Mesothelial cell of epicardium (in vitro differentiated cells): ENCODE measurements at regions not wholly inside any gene's neighbourhood (a gene's known extent, or its start where the extent isn't known, plus 50 kb on each side); places are given as distances from the start of the nearest gene placed in this dataset.
A peak's percentile ranks its signal among the peaks of the same experiment; 100 is the strongest.
"Not testable (repeated sequence)": the region's sequence is repeated elsewhere in the genome, so short reads cannot be mapped to it uniquely, and the experiment has no call there.

Source experiments
- DNase-seq, 2 experiments: peaks; one replicate each; pipeline ENCODE4 v3.0.0; 2021; ENCODE audit warnings: low spot score in 2 of 2; ENCODE audit not compliant: unreplicated experiment in 2 of 2
- H3K27ac Mint-ChIP-seq: 2 replicates; pipeline ENCODE4 v1.8.0; 2021; ENCODE audit warnings: mixed read lengths
- H3K27me3 Mint-ChIP-seq: 2 replicates; pipeline ENCODE4 v1.8.0; 2021; ENCODE audit warnings: low read depth, mixed read lengths
- H3K36me3 Mint-ChIP-seq: 2 replicates; pipeline ENCODE4 v1.8.0; 2021; ENCODE audit warnings: mixed read lengths
- H3K4me1 Mint-ChIP-seq: 2 replicates; pipeline ENCODE4 v1.8.0; 2021; ENCODE audit warnings: mixed read lengths
- H3K4me3 Mint-ChIP-seq: 2 replicates; pipeline ENCODE4 v1.8.0; 2021; ENCODE audit warnings: mild to moderate bottlenecking, moderate library complexity, mixed read lengths
- H3K9me3 Mint-ChIP-seq: 2 replicates; pipeline ENCODE4 v1.8.0; 2021; ENCODE audit warnings: mixed read lengths
- TF ChIP-seq, protein P1 (sequence below): fragments of 200-600 bp; sonication (generic); IDR thresholded peaks from one replicate; pipeline ENCODE4 v1.5.0; 2021; ENCODE audit warnings: antibody characterized with exemption; ENCODE audit not compliant: unreplicated experiment

DNA sequence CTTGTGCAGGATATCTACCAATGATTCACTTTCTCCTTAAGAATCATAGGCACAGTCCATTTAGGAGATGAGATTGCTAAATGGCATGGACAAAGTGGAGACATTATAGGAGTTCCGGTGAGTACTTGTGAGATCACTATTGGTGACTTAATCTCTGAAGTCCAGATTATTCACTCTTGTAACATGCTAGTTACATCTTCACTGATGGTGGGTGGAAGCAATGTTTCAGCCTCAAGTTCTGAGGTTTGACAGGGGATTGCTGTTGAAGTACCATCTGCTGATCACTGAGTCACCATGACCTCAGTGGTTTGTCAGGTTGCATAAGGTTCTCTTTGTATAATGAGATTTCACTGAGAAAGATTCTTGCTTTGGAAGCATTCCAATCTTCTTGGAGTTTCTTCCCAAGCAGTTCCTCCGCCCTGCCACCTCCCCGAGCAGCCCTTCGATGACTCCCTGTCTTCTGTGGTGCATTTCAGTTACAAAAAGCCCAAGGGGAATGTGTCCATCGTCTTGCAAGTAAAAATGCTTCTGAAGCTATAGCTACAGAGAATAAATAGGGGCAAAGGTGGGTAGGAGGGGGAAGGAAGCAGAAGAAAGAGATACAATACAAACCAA, 114.7 kb downstream of the NBPF8 start:
- H3K4me1 Mint-ChIP-seq, H3K27ac Mint-ChIP-seq, H3K4me3 Mint-ChIP-seq, H3K27me3 Mint-ChIP-seq, DNase-seq, H3K36me3 Mint-ChIP-seq, H3K9me3 Mint-ChIP-seq: not testable (repeated sequence)

DNA sequence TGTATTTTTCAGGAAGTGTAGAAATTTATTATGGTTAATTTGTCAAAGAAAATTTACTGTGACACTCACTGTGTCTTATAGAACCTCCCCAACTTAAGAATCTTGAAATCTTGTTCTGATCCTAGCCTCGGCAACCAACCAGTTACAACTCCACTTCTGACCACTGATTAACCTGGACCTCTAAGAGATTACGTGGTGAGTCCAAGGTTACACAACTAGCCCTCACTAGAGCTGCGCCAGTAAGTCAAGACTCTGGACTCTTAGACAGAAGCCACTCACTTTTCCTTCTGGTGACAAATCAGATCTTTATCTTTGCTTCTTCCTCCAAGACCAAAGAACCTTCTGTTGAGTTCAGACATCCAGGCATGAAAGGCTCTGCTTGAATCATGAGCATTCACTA, 116.6 kb downstream of the NBPF8 start:
- H3K9me3 Mint-ChIP-seq, H3K4me3 Mint-ChIP-seq, H3K27ac Mint-ChIP-seq, H3K27me3 Mint-ChIP-seq, H3K4me1 Mint-ChIP-seq, H3K36me3 Mint-ChIP-seq, DNase-seq: not testable (repeated sequence)

DNA sequence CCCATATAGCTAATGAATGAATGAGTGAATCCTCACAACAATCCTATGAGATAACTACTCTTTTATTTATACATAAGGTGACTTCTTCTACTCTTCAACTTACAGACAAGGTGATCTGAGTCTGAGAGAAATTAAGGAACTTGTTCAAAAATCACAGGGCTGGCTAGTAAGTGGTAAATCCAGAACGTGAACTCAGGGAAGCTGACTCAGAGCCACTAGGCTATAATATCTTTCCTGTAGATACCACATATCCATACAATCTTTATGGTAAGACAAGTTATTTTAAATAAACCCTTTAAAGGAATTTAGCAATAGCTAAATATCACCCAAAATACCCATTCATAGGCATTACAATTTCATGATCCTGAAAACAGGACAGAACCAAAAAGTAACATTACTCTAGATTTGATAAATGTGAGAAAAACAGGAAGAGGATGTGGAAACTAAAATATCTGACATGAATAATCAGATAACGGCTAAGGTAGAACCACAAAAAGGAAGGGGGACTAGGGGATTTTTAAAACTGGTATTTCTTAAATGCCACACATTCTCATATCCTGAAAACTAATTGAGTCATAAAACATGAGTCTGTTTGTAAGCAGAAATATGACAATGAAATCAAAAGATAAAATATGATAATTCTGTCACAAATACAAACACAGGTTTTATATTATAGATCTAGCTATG, 119.7 kb downstream of the NBPF8 start:
- not testable (repeated sequence) for H3K4me1 Mint-ChIP-seq, H3K36me3 Mint-ChIP-seq, H3K4me3 Mint-ChIP-seq, DNase-seq, H3K27me3 Mint-ChIP-seq, H3K9me3 Mint-ChIP-seq, H3K27ac Mint-ChIP-seq

DNA sequence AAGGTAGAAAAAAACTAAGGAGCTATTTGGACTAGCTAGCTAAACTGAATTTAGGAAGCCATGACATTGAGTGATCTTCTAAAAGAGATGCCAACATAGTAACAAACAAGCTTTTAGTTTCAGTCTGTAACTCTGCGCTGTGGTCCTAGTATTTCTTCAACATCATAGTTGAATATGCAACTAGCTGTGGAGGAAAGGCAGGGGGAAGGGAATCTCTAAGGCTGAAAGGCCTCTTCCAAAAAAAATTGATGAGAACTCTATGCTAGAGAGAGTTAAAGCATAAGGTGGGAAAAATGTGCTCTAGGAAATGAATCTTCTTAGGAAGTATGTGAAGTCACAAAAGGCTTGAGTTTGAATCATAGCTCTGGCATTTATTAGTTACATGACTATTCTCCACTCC, 120.2 kb downstream of the NBPF8 start:
- H3K27me3 Mint-ChIP-seq, DNase-seq, H3K36me3 Mint-ChIP-seq, H3K9me3 Mint-ChIP-seq, H3K4me3 Mint-ChIP-seq, H3K4me1 Mint-ChIP-seq, H3K27ac Mint-ChIP-seq: not testable (repeated sequence)

DNA sequence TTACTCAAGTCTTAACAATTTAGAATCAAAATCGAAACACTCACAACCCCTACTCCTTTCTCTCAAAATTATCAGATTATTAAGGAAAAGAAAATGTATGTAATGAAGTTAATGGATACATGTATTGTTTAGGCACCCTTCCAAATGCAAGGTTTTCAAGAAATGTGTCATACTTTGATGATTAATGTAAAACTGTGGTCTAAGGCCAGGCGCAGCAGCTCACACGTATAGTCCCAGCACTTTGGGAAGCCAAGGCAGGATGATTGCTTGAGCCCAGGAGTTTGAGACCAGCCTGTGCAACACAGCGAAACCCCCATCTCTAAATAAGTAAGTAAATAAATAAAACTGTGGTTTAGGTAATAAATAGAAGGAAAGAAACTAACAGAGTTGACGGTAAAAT, 126.6 kb downstream of the NBPF8 start:
- H3K4me1 Mint-ChIP-seq, DNase-seq, H3K27me3 Mint-ChIP-seq, H3K9me3 Mint-ChIP-seq, H3K27ac Mint-ChIP-seq, H3K4me3 Mint-ChIP-seq, H3K36me3 Mint-ChIP-seq: not testable (repeated sequence)

DNA sequence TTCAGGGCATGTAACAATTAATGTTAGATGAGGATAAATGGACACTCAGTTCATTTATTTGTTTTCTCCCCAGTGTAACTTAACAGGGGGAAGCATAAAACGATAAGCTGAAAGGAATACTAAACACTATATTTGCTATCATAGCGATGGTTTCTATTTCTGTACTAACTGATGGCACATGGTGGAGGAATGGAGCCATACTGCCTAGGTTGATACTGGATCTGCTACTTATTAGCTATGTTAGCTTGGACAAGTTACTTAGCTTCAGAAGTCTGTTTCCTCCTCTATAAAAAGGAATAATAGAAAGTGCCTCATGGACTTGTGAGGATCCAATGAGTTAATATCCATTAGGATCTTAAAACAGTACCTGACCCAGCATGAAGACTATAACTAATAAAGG, 127.5 kb downstream of the NBPF8 start:
- H3K27ac Mint-ChIP-seq, H3K36me3 Mint-ChIP-seq, H3K27me3 Mint-ChIP-seq, H3K4me1 Mint-ChIP-seq, DNase-seq, H3K9me3 Mint-ChIP-seq, H3K4me3 Mint-ChIP-seq: not testable (repeated sequence)

GRCh38 chr1:120542940-120543339, 128.1 kb downstream of the NBPF8 start:
- not testable (repeated sequence) for H3K27me3 Mint-ChIP-seq, H3K27ac Mint-ChIP-seq, H3K4me3 Mint-ChIP-seq, DNase-seq, H3K36me3 Mint-ChIP-seq, H3K4me1 Mint-ChIP-seq, H3K9me3 Mint-ChIP-seq

- H3K4me3 Mint-ChIP-seq, H3K4me1 Mint-ChIP-seq, H3K36me3 Mint-ChIP-seq, H3K27ac Mint-ChIP-seq, H3K9me3 Mint-ChIP-seq, H3K27me3 Mint-ChIP-seq: not testable (repeated sequence)
- peak; percentile 40 to 82 for DNase-seq
- TF ChIP-seq, protein P1, sequence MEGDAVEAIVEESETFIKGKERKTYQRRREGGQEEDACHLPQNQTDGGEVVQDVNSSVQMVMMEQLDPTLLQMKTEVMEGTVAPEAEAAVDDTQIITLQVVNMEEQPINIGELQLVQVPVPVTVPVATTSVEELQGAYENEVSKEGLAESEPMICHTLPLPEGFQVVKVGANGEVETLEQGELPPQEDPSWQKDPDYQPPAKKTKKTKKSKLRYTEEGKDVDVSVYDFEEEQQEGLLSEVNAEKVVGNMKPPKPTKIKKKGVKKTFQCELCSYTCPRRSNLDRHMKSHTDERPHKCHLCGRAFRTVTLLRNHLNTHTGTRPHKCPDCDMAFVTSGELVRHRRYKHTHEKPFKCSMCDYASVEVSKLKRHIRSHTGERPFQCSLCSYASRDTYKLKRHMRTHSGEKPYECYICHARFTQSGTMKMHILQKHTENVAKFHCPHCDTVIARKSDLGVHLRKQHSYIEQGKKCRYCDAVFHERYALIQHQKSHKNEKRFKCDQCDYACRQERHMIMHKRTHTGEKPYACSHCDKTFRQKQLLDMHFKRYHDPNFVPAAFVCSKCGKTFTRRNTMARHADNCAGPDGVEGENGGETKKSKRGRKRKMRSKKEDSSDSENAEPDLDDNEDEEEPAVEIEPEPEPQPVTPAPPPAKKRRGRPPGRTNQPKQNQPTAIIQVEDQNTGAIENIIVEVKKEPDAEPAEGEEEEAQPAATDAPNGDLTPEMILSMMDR, result peak; percentile 29
Observed at GRCh38 chr1:120544434-120544833, 129.6 kb downstream of the NBPF8 start.

GRCh38 chr1:120550335-120550734, 135.5 kb downstream of the NBPF8 start:
- H3K4me1 Mint-ChIP-seq, DNase-seq, H3K4me3 Mint-ChIP-seq, H3K36me3 Mint-ChIP-seq, H3K27ac Mint-ChIP-seq, H3K9me3 Mint-ChIP-seq, H3K27me3 Mint-ChIP-seq: not testable (repeated sequence)

- H3K4me3 Mint-ChIP-seq, DNase-seq, H3K27me3 Mint-ChIP-seq, H3K27ac Mint-ChIP-seq, H3K36me3 Mint-ChIP-seq, H3K9me3 Mint-ChIP-seq, H3K4me1 Mint-ChIP-seq: not testable (repeated sequence)
Observed at GRCh38 chr1:120552190-120552589, 137.4 kb downstream of the NBPF8 start.

GRCh38 chr1:120557605-120558302, 142.9 kb downstream of the NBPF8 start:
- H3K27ac Mint-ChIP-seq, DNase-seq, H3K4me1 Mint-ChIP-seq, H3K9me3 Mint-ChIP-seq, H3K36me3 Mint-ChIP-seq, H3K27me3 Mint-ChIP-seq: not testable (repeated sequence)
- H3K4me3 Mint-ChIP-seq, result peak overlapping the region; percentile 60

DNA sequence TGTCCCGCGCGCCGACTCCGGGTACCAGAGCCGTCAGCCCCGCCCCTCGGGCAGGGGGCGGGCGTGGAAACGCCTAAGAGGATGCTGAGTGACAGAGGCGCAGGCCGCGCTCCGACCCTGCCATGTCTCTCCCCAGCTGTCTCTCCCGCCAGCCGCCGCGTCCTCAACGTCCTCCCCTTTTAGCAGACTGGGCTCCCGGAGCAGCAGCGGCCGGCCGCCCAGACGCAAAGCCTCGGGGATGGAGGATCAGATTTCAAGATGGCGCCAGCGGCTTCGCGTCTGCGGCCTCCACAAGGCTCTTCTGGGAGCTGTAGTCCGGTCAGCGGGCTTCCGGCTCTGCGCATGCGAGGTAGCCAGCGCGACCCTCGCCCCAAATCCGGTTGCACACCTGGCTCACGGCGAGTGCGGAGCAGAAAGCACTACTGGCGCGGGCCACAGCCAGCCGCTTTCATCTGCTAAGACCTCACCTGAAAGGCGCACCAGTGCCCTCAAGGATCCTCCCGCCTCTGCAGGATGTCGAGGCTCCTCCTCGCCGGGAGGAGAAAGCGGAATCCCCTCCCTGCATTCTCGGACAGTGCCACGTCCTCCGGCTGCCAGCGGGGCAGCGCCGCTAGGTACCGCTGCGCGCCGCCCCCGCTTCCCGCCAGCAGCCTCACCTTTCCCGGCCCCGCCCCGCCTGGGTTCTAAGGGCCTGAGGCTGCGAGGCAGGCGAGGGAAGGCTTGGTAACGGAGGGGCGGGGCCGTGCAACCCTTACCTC, 143.6 kb downstream of the NBPF8 start:
- H3K27ac Mint-ChIP-seq, result peak overlapping the region; percentile 47
- not testable (repeated sequence) for H3K27me3 Mint-ChIP-seq, H3K36me3 Mint-ChIP-seq, H3K9me3 Mint-ChIP-seq, H3K4me1 Mint-ChIP-seq
- DNase-seq, result peak; percentile 53 to 82
- H3K4me3 Mint-ChIP-seq, result peak overlapping the region; percentile 58

GRCh38 chr1:120561767-120562166, 146.9 kb downstream of the NBPF8 start:
- H3K9me3 Mint-ChIP-seq, H3K4me1 Mint-ChIP-seq, H3K27me3 Mint-ChIP-seq, H3K27ac Mint-ChIP-seq, H3K4me3 Mint-ChIP-seq, DNase-seq, H3K36me3 Mint-ChIP-seq: not testable (repeated sequence)
